GM12874 (cell line): ENCODE measurements at regions not wholly inside any gene's neighbourhood (a gene's known extent, or its start where the extent isn't known, plus 50 kb on each side); places are given as distances from the start of the nearest gene placed in this dataset.

Experiments
- TF ChIP-seq, protein P1 (sequence below): IDR thresholded peaks from 2 replicates; pipeline ENCODE4 v1.5.1; 2011; ENCODE audit warnings: low read depth, mild to moderate bottlenecking, control low read depth, low read length, moderate library complexity; ENCODE audit not compliant: insufficient read depth

GRCh38 chr7:33809228-33809627 lies 96.1 kb upstream of the BMPER start:
- TF ChIP-seq, protein P1, sequence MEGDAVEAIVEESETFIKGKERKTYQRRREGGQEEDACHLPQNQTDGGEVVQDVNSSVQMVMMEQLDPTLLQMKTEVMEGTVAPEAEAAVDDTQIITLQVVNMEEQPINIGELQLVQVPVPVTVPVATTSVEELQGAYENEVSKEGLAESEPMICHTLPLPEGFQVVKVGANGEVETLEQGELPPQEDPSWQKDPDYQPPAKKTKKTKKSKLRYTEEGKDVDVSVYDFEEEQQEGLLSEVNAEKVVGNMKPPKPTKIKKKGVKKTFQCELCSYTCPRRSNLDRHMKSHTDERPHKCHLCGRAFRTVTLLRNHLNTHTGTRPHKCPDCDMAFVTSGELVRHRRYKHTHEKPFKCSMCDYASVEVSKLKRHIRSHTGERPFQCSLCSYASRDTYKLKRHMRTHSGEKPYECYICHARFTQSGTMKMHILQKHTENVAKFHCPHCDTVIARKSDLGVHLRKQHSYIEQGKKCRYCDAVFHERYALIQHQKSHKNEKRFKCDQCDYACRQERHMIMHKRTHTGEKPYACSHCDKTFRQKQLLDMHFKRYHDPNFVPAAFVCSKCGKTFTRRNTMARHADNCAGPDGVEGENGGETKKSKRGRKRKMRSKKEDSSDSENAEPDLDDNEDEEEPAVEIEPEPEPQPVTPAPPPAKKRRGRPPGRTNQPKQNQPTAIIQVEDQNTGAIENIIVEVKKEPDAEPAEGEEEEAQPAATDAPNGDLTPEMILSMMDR = no peak

GRCh38 chr7:33810356-33810755 lies 95.0 kb upstream of the BMPER start:
- TF ChIP-seq, protein P1 = no peak

GRCh38 chr7:33813331-33813730 lies 92.0 kb upstream of the BMPER start:
- TF ChIP-seq, protein P1 = no peak

- TF ChIP-seq, protein P1 = no peak
Measured at GRCh38 chr7:33814400-33814799, 90.9 kb upstream of the BMPER start.

- TF ChIP-seq, protein P1 = no peak
Measured at GRCh38 chr7:33814936-33815335, 90.4 kb upstream of the BMPER start.

DNA sequence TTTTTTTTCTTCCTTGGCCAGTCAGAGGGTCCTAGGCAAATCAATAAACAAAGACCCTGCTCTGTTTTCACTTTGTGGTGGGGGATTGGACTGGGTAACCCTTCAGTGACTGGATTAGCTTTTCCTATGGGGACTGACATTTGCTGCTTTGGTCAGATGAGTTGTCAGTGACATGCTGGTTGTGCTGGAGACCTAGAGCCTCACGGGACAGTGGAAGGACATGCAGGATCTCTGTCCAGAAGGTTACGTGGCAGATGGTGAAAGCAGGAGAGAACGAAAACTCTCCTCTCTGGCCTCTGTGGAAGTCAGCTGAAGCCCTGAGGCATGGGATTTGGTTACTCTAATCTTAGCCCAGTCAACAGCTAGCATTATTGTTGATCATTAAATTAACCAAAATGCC lies 90.0 kb upstream of the BMPER start:
- TF ChIP-seq, protein P1 = no peak

DNA sequence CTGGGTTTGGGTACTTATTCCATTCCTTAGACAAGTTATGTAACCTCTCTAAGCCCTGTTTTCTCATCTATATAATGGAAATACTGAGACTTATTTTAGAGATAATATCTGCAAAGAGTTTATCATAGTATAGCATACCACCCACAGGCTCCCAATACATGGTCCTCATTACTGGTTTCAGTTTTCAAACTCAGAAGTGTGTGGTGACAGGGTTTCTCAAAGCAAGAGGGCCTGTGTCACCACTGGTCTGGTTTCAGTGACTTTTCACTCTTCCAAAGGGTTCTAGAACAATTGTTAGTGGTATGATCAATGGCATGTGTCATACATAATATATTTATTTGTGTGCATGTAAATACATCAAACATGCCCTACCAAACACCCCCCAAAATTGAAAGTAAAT lies 89.2 kb upstream of the BMPER start:
- TF ChIP-seq, protein P1 = no peak

- TF ChIP-seq, protein P1 = no peak
Measured at GRCh38 chr7:33819658-33820057, 85.7 kb upstream of the BMPER start.
